COLO668 (cell line): ENCODE measurements at regions not wholly inside any gene's neighbourhood (a gene's known extent, or its start where the extent isn't known, plus 50 kb on each side); places are given as distances from the start of the nearest gene placed in this dataset.
"Not testable (repeated sequence)": the region's sequence is repeated elsewhere in the genome, so short reads cannot be mapped to it uniquely, and the experiment has no call there.

Experiments used
- DNase-seq: peaks from one replicate; lab custom pipeline; 2025; ENCODE audit not compliant: unreplicated experiment; lab: John Stamatoyannopoulos, UW

DNA sequence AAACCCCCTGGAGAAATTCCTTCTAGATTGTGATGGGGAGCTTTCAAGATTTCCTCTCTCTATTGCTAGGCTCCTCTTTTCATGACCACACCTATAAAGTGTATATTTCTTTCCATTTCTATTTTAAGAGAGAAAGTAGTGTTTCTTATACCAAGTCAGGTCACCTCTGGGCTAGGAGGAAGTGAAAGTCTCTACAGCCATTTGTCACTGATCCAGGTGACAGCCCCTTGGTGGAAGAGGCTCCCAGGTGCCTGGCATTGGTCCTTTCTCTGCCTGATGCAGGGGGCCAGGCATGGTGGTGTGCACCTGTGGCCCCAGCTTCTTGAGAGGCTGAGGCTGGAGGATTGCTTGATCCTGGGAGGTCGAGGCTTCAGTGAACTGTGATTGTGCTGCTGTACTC lies 64.7 kb downstream of the DHCR7 start:
- no peak for DNase-seq

DNA sequence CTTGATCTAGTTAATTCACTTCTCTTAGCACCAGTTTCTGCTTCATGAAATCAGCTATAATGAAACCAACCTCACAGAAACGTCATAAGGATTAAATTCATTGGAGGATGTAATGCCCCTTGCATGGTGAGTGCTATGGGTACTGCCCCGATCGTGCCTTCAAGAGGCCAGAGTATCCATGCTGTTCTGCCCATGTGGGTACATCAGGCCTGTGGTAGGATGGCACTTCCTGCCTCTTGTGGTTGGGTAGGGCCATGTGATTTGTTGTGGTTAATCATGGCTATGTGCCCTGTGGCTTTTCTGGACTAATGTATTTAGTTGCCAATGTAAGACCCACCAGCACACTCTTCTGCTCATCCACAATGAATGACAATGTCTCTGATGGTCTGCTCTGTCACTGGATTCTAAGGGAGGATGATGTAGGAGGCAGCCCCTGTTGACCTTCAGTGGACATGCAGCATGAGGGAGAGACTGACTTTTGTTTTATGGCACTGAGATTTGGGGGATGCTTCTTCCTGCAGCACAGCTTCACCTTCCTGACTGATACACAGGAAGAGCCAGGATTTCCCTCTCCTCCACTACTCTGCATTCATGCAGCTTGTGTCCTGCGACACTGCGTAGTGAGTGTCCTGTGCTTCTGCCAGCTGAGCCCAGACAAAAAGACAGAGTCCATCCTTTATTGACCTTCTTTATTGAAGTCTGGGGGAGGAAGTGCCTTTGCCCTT lies 66.2 kb downstream of the DHCR7 start:
- DNase-seq = no peak

- DNase-seq = no peak
Observed at GRCh38 chr11:71379701-71380100, 68.5 kb downstream of the DHCR7 start.

DNA sequence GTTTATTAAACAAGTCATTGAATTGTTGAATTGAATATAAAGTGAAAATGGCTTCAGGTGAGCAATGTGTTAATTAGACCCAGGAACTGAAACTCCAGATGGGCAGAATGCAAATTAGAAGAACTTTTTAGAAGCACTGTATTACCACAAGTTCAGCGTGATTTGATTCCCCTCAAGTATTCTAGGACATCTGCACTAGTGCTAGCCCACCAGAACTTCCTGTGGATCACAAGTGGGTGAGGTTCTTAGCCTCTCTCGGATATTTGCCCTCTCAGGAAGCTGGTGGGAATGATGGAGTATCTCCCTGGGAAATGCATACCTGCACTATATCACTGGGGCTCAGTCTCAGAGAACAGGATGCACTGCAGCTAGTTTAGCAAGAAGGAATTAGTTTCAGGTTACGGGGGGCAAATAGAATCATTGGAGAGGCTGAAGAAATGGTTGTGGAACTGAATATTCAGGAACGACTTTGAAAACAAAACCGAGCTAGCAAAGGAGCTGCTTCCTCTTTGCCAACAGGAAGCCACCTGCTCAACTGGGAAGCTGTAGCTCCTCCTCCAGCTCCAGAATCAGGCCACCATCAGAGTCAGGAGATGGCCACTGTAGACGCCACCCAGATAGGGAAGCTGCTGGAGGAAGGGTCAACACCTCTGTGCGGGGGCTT lies 74.3 kb downstream of the DHCR7 start:
- no peak for DNase-seq

- no peak for DNase-seq
Observed at GRCh38 chr11:71372693-71373657, 75.2 kb downstream of the DHCR7 start.

GRCh38 chr11:71371674-71372069 lies 76.5 kb downstream of the DHCR7 start:
- DNase-seq = no peak

GRCh38 chr11:71370895-71371673 lies 77.1 kb downstream of the DHCR7 start:
- DNase-seq = no peak

- DNase-seq = no peak
Observed at GRCh38 chr11:71370020-71370747, 78.0 kb downstream of the DHCR7 start.

GRCh38 chr11:71369411-71369810 lies 78.8 kb downstream of the DHCR7 start:
- DNase-seq = no peak

GRCh38 chr11:71368966-71369365 lies 79.2 kb downstream of the DHCR7 start:
- DNase-seq = no peak

DNA sequence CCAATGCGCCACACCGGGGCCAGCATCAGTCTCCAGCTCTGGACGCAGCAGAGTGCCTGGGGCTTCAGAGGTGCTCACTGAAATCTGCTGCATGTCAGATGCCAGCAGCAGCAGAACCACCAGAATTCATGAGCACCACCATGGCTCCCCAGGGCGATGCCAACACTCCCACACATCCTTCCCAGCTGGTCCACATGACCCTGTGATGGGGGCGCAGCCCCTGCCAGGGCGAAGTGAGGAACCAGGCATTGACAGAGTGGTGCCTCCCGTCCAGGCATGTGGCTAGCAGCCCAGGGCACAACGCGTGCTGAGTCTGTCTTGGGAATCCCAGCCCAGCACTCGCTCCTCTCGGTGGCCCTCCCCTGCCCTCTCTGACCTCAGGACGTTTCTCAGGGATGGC lies 80.4 kb downstream of the DHCR7 start:
- DNase-seq = no peak

GRCh38 chr11:71367276-71367675 lies 80.9 kb downstream of the DHCR7 start:
- DNase-seq = not testable (repeated sequence)

DNA sequence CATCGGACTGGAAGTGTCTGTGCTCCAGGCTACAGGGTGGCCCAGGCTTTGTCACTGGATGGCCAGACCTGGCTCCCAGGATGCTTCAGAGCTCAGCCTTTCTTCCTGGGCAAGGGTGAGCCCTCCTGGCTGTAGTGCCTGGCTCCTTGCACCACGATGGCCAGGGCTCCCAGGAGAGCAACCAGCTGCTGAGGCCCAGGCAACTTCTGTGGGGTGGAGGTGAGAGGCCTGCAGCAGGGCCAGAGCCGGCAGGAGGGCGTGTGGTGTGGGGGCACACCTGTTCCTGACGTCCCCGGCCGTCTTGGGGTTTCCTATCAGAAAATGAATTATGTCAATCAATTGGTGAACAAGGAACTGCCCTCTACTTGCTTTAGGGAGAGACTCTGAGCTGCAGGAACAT lies 82.1 kb downstream of the DHCR7 start:
- DNase-seq = no peak

- no peak for DNase-seq
Observed at GRCh38 chr11:71365626-71366025, 82.6 kb downstream of the DHCR7 start.

- DNase-seq = no peak
Observed at GRCh38 chr11:71364806-71365205, 83.4 kb downstream of the DHCR7 start.

- DNase-seq = no peak
Observed at GRCh38 chr11:71364176-71364671, 84.0 kb downstream of the DHCR7 start.

DNA sequence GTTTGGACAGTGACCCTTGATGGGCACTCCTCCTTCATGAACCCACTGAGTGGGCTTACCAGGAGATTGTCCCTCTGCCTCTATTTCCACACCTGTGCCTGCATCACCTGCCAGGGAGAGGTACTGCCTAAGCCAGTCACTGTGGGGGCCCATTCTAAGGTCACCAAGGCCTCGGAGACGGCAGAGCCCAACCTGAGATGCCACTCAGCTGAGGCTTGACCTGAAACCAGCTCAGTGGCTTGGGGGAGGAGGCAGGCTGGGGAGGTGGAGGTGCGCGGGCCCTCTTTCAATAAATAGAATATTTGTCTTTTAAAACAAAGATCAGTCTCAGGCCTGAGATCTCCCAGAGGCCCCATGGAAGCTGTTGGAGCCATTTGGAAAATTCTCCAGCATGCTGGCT lies 84.5 kb downstream of the DHCR7 start:
- no peak for DNase-seq

DNA sequence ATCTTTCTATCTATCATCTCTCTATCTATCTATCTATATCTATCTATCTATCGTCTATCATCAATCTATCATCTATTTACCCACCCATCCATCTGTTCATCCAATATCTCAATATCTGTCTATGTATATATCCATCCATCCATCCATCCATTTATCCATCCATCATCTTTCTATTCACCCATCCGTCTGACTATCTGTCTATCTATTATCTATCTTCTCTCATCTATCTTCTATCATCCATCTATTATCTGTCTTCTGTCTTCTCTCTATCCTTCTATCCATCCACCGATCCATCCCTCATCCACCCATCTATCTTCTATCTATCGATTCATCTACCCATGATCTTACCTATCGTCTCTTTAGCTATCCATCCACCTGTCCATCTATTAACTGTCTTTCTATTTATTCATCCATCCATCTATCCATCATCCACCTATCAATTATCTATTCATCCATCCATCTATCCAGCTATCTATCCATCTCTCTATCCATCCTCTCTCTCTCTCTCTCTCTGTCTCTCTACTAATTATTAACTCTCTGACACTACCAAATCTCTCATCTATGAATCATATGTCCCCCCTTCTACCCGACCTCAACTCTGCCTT lies 89.1 kb downstream of the DHCR7 start:
- no peak for DNase-seq

DNA sequence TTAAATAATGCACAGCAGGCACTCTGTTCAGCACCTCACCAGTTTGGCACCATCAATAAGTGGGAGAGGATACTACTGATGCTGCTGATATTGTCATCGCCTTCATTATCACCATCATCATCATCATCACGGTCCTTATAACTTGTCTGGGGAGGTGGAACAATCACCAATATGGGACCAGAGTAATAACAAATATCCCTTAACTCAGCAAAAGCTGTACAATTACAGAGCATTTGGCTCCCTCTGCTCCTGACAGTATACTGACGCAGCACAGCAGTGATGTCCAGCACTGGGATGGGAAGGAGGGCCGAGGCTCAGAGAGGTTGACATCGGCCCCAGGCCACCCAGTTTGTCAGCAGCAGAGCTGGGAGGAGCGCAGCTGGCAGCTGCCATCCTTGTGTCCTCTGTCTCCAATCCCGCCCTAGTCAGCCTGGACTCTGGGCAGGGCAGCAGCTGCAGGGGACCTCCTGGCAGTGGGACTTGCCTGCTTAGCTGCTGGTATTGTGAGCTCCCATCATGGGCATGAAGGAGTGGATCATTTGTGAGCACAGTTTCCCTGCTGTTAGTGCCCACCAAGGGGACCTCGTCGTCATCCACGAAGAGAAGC lies 90.0 kb downstream of the DHCR7 start:
- no peak for DNase-seq
